C4-2B (cell line): ENCODE measurements at regions not wholly inside any gene's neighbourhood (a gene's known extent, or its start where the extent isn't known, plus 50 kb on each side); places are given as distances from the start of the nearest gene placed in this dataset.

Experiments used
- H3K27ac ChIP-seq: fragments of 450-650 bp; 2 replicates; pipeline ENCODE4 v1.5.1; 2017
- CTCF ChIP-seq: fragments of 450-650 bp; conservative IDR thresholded peaks from 2 replicates; pipeline ENCODE4 v1.5.1; 2017; ENCODE audit warnings: mild to moderate bottlenecking
- ZFX ChIP-seq: fragments of 450-650 bp; IDR thresholded peaks from 2 replicates; pipeline ENCODE4 v1.6.1; 2017

GRCh38 chr4:129645461-129645860 is 549.5 kb downstream of the C4orf33 start:
- H3K27ac ChIP-seq: no peak overlapping the region
- no peak for TF ChIP-seq ZFX
- TF ChIP-seq CTCF: no peak

GRCh38 chr4:129668092-129668491 is 572.1 kb downstream of the C4orf33 start:
- H3K27ac ChIP-seq: no peak overlapping the region
- TF ChIP-seq ZFX: no peak
- no peak for TF ChIP-seq CTCF

- TF ChIP-seq CTCF (no peak), ZFX (no peak)
- H3K27ac ChIP-seq: no peak overlapping the region
Observed at GRCh38 chr4:129672941-129673340, 577.0 kb downstream of the C4orf33 start.

GRCh38 chr4:129675036-129675435 is 579.1 kb downstream of the C4orf33 start:
- no peak overlapping the region for H3K27ac ChIP-seq
- TF ChIP-seq ZFX (no peak), CTCF (no peak)

- no peak overlapping the region for H3K27ac ChIP-seq
- TF ChIP-seq ZFX: no peak
Observed at GRCh38 chr4:129676934-129677333, 581.0 kb downstream of the C4orf33 start.

- H3K27ac ChIP-seq: no peak overlapping the region
- TF ChIP-seq CTCF (no peak), ZFX (no peak)
Observed at GRCh38 chr4:129682586-129682985, 586.6 kb downstream of the C4orf33 start.

- H3K27ac ChIP-seq: no peak overlapping the region
- TF ChIP-seq ZFX (no peak), CTCF (no peak)
Observed at GRCh38 chr4:129707949-129708348, 612.0 kb downstream of the C4orf33 start.

GRCh38 chr4:129708784-129709183 is 612.8 kb downstream of the C4orf33 start:
- TF ChIP-seq ZFX: no peak
- TF ChIP-seq CTCF: no peak
- no peak overlapping the region for H3K27ac ChIP-seq
